GM20000 (cell line): ENCODE measurements at regions not wholly inside any gene's neighbourhood (a gene's known extent, or its start where the extent isn't known, plus 50 kb on each side); places are given as distances from the start of the nearest gene placed in this dataset.

ENCODE experiments used
- DNase-seq: peaks from one replicate; pipeline ENCODE4 v3.0.0; 2012; ENCODE audit warnings: low spot score
- TF ChIP-seq, protein P1 (sequence below): IDR thresholded peaks from 2 replicates; pipeline ENCODE4 v1.5.1; 2012; ENCODE audit warnings: mild to moderate bottlenecking, control low read depth; ENCODE audit errors: extremely low read depth, missing control alignments

DNA sequence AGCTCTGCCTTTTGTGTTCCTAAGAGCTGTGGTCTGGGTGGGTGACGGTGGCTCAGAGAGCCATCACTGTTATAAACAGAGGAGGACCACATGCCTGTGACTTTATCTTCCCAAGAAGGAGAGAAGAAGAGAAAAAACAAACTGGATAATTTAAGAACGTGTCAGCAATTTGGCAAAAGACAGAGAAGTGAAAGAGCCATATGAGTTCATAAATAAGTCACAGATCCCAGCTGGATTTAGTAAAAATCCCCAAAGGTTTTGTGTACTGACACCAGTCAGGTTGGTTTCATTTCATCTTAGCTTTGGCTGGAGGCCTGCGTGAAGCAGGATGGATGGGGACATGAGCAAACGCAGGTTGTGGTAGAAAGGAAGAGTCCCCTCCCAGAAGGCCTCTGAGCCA lies 120.7 kb downstream of the CXCL12 start:
- TF ChIP-seq, protein P1, sequence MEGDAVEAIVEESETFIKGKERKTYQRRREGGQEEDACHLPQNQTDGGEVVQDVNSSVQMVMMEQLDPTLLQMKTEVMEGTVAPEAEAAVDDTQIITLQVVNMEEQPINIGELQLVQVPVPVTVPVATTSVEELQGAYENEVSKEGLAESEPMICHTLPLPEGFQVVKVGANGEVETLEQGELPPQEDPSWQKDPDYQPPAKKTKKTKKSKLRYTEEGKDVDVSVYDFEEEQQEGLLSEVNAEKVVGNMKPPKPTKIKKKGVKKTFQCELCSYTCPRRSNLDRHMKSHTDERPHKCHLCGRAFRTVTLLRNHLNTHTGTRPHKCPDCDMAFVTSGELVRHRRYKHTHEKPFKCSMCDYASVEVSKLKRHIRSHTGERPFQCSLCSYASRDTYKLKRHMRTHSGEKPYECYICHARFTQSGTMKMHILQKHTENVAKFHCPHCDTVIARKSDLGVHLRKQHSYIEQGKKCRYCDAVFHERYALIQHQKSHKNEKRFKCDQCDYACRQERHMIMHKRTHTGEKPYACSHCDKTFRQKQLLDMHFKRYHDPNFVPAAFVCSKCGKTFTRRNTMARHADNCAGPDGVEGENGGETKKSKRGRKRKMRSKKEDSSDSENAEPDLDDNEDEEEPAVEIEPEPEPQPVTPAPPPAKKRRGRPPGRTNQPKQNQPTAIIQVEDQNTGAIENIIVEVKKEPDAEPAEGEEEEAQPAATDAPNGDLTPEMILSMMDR = no peak
- no peak for DNase-seq

DNA sequence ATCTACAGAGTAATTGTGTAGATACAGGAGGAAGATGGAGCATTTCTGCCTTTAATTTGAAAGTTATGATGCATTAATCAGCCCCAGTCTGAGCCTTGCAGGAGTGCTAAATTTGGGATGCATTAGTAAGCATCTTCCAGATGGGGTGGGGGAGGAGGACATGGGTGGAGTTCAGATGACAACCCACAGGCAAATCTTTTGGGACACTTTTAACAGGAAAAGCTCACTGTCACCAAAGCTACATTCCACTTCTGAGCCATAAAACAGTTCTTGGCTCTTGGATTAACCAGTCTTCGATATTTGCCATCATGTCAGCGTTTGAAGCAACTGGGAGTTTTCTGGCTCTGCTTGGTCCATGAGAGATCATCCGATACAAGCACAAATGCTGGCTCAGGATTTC lies 121.1 kb downstream of the CXCL12 start:
- no peak for DNase-seq
- TF ChIP-seq, protein P1 = no peak

DNA sequence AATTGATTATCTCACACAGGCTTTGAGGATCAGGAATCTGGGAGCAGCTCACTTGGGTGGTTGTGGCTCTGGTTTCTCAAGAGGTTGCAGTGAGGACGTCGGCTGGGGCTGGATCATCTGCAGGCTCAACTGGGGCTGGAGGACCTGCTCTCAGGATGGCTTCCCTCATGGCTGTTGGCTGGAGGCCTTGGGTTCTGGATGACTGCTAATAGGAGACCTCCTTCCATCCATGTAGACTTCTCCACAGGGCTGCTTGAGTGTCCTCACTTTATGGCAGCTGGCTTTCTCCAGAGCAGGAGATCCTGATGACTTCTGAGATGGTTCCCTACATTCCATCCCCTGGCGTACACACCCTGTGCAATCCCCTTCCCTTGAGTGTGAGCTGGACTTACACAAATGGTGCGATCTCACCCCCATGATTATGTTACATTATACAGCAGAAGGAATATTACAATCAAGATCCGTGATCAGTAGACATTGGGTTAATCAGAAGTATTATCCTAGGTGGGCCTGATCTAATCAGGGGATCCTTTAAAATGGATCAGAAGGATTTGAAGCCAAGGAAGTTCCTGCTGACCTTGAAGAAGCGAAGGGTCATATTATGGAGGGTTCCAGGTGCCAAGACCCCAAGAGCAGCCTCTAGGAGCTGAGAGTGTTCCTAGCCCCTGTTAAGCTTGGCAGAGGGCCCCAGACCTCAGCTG lies 122.2 kb downstream of the CXCL12 start:
- no peak for DNase-seq
- TF ChIP-seq, protein P1 = no peak

DNA sequence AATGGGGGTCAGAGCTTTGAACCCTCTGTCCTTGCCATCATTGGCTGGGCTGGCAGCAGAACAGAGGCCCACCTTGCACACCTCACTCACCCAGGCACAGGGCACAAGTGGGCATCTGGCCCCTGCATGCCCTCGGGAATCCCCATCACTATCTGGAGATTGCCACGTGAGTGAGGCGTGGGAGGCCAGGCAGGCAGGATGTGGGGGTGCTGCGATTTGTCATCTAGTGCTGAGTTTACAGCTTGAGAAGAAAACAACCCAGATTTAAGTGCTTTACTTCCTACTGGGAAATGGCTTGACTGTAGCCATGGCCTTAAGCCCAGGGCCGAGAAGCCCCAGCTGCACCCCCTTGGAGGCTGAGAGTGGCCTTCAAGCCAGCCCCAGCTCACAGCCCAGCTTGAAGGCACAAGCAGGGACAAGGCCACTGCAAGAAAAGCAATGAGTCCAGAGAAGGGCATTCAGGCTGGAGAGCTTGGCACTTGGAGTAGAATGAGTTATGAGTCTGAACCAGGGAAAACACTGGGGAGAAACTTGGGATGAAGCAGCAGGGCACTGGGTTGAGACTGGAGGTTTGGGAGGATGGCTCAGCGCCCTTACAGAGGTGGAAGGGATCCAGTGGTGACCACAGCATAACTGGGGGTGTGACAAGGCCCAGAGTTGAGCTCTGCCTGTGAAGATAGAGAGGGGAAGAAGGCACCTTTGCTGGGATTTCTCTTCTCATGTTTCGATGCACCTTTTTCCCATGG lies 123.0 kb downstream of the CXCL12 start:
- peak; percentile 32 for DNase-seq
- TF ChIP-seq, protein P1 = no peak

DNA sequence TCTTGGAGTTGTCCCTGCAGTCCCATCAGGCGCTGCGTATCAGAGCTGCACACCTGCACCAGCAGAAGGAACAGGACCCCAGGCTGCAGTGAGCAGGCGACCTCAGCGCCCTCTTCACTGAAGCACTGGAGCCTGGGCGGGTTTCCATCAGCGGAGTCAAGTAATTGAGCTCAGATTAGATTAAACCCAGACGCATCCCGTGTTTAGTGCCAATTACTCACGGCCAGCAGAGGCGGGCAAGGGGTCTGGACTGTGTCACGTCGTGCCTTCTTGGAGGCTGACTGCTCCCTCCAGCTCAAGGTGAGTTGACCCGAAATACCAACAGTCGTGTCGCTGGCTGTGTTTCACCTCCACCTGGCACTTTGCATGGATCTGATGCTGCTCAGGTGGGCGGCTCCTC lies 123.6 kb downstream of the CXCL12 start:
- TF ChIP-seq, protein P1 = no peak
- no peak for DNase-seq

DNA sequence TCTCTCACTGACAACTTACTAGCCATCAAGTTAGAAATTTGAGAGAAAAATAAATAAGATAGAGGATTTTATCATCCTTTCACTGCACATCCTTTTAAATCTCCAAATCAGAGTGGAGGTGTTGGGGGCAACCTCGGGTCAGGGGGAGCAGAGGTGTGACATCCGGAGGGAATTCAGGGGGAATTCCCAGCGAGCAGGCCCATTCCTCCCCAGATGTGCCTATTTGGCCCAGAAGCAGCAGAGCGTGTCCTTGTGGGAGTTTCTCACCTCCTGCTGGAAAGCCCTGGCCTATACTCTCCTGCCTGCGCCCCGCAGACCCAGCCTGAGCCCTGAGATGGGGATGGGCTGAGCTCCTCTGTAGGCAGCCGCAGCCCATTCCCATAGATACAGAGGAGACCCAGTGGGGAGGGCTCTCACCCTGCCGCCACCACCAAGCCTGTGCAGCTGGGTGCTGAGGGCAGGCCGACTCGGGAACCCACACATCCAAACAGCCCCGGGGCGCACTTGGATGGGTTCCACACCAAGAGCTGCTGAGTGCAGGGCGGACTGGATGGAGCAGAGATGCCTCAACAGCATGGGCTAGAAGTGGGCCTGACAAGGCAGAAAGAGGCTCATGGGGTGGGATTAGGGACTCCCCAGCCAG lies 124.5 kb downstream of the CXCL12 start:
- TF ChIP-seq, protein P1 = no peak

More for the DNA sequence above, 124.5 kb downstream of the CXCL12 start:
- DNase-seq = no peak
